ENCODE measurements at regions not wholly inside any gene's neighbourhood (a gene's known extent, or its start where the extent isn't known, plus 50 kb on each side); places are given as distances from the start of the nearest gene placed in this dataset.

GRCh38 chr2:185006481-185006880 is 408.2 kb downstream of the ZNF804A start:
- TF ChIP-seq, protein P1, sequence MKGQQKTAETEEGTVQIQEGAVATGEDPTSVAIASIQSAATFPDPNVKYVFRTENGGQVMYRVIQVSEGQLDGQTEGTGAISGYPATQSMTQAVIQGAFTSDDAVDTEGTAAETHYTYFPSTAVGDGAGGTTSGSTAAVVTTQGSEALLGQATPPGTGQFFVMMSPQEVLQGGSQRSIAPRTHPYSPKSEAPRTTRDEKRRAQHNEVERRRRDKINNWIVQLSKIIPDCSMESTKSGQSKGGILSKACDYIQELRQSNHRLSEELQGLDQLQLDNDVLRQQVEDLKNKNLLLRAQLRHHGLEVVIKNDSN (CRISPR knock-in tag; IDR thresholded peaks at IDR 0.05) = peak; percentile 66; the same call in 1 of the 2 replicates
- no peak for TF ChIP-seq ZNF396 (CRISPR knock-in tag; IDR thresholded peaks at IDR 0.05; ENCODE audit: borderline replicate concordance)
- peak; percentile 91 for TF ChIP-seq TEAD1 (CRISPR knock-in tag; IDR thresholded peaks at IDR 0.05)
- 0 out of 2 replicates have a peak, but pooled peaks have one; percentile 17 for TF ChIP-seq ZBTB21 (CRISPR knock-in tag; IDR thresholded peaks at IDR 0.05; ENCODE audit: borderline replicate concordance)
- TF ChIP-seq FOXK1 (CRISPR knock-in tag; IDR thresholded peaks at IDR 0.05) = peak; percentile 62; the same call in 1 of the 2 replicates
- no peak for TF ChIP-seq TP53 (CRISPR knock-in tag; IDR thresholded peaks at IDR 0.05)
- TF ChIP-seq PRRX2 (CRISPR knock-in tag; IDR thresholded peaks at IDR 0.05) = no peak
- TF ChIP-seq, protein P2, sequence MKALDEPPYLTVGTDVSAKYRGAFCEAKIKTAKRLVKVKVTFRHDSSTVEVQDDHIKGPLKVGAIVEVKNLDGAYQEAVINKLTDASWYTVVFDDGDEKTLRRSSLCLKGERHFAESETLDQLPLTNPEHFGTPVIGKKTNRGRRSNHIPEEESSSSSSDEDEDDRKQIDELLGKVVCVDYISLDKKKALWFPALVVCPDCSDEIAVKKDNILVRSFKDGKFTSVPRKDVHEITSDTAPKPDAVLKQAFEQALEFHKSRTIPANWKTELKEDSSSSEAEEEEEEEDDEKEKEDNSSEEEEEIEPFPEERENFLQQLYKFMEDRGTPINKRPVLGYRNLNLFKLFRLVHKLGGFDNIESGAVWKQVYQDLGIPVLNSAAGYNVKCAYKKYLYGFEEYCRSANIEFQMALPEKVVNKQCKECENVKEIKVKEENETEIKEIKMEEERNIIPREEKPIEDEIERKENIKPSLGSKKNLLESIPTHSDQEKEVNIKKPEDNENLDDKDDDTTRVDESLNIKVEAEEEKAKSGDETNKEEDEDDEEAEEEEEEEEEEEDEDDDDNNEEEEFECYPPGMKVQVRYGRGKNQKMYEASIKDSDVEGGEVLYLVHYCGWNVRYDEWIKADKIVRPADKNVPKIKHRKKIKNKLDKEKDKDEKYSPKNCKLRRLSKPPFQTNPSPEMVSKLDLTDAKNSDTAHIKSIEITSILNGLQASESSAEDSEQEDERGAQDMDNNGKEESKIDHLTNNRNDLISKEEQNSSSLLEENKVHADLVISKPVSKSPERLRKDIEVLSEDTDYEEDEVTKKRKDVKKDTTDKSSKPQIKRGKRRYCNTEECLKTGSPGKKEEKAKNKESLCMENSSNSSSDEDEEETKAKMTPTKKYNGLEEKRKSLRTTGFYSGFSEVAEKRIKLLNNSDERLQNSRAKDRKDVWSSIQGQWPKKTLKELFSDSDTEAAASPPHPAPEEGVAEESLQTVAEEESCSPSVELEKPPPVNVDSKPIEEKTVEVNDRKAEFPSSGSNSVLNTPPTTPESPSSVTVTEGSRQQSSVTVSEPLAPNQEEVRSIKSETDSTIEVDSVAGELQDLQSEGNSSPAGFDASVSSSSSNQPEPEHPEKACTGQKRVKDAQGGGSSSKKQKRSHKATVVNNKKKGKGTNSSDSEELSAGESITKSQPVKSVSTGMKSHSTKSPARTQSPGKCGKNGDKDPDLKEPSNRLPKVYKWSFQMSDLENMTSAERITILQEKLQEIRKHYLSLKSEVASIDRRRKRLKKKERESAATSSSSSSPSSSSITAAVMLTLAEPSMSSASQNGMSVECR (CRISPR knock-in tag; IDR thresholded peaks at IDR 0.05; ENCODE audit: borderline replicate concordance) = no peak
- TF ChIP-seq, protein P3, sequence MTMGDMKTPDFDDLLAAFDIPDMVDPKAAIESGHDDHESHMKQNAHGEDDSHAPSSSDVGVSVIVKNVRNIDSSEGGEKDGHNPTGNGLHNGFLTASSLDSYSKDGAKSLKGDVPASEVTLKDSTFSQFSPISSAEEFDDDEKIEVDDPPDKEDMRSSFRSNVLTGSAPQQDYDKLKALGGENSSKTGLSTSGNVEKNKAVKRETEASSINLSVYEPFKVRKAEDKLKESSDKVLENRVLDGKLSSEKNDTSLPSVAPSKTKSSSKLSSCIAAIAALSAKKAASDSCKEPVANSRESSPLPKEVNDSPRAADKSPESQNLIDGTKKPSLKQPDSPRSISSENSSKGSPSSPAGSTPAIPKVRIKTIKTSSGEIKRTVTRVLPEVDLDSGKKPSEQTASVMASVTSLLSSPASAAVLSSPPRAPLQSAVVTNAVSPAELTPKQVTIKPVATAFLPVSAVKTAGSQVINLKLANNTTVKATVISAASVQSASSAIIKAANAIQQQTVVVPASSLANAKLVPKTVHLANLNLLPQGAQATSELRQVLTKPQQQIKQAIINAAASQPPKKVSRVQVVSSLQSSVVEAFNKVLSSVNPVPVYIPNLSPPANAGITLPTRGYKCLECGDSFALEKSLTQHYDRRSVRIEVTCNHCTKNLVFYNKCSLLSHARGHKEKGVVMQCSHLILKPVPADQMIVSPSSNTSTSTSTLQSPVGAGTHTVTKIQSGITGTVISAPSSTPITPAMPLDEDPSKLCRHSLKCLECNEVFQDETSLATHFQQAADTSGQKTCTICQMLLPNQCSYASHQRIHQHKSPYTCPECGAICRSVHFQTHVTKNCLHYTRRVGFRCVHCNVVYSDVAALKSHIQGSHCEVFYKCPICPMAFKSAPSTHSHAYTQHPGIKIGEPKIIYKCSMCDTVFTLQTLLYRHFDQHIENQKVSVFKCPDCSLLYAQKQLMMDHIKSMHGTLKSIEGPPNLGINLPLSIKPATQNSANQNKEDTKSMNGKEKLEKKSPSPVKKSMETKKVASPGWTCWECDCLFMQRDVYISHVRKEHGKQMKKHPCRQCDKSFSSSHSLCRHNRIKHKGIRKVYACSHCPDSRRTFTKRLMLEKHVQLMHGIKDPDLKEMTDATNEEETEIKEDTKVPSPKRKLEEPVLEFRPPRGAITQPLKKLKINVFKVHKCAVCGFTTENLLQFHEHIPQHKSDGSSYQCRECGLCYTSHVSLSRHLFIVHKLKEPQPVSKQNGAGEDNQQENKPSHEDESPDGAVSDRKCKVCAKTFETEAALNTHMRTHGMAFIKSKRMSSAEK (CRISPR knock-in tag; IDR thresholded peaks at IDR 0.05; ENCODE audit: borderline replicate concordance) = no peak
- TF ChIP-seq ZNF121 (CRISPR knock-in tag; IDR thresholded peaks at IDR 0.05) = no peak
- TF ChIP-seq, protein P4, sequence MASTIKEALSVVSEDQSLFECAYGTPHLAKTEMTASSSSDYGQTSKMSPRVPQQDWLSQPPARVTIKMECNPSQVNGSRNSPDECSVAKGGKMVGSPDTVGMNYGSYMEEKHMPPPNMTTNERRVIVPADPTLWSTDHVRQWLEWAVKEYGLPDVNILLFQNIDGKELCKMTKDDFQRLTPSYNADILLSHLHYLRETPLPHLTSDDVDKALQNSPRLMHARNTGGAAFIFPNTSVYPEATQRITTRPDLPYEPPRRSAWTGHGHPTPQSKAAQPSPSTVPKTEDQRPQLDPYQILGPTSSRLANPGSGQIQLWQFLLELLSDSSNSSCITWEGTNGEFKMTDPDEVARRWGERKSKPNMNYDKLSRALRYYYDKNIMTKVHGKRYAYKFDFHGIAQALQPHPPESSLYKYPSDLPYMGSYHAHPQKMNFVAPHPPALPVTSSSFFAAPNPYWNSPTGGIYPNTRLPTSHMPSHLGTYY (CRISPR knock-in tag; IDR thresholded peaks at IDR 0.05) = no peak
- TF ChIP-seq SOX15 (CRISPR knock-in tag; IDR thresholded peaks at IDR 0.05) = no peak
- 0 out of 2 replicates have a peak, but pooled peaks have one; percentile 45 for TF ChIP-seq ETV6 (CRISPR knock-in tag; IDR thresholded peaks at IDR 0.05)
- no peak for TF ChIP-seq NFYB (CRISPR knock-in tag; conservative IDR thresholded peaks at IDR 0.05; ENCODE audit: low read depth)
- no peak for TF ChIP-seq E2F4 (CRISPR knock-in tag; IDR thresholded peaks at IDR 0.05; ENCODE audit: borderline replicate concordance, low read depth)
- TF ChIP-seq ELF4 (CRISPR knock-in tag; IDR thresholded peaks at IDR 0.05; ENCODE audit: low read depth) = no peak
- no peak for TF ChIP-seq CDX4 (CRISPR knock-in tag; IDR thresholded peaks at IDR 0.05; ENCODE audit: borderline replicate concordance)
- TF ChIP-seq ZNF138 (CRISPR knock-in tag; conservative IDR thresholded peaks at IDR 0.05) = no peak
- peak; percentile 95; the same call in 1 of the 2 replicates for TF ChIP-seq FOXP4 (CRISPR knock-in tag; IDR thresholded peaks at IDR 0.05)
- TF ChIP-seq ZNF219 (CRISPR knock-in tag; IDR thresholded peaks at IDR 0.05; ENCODE audit: borderline replicate concordance) = no peak
- TF ChIP-seq USF2 (CRISPR knock-in tag; IDR thresholded peaks at IDR 0.05) = peak; percentile 71
- ATAC-seq (peak; percentile 89), DNase-seq (ENCODE audit: low spot score) (peak; percentile 47)
- POLR2A ChIA-PET = no interaction called here
- CTCF ChIA-PET = no interaction called here
- H3K4me3 Mint-ChIP-seq = peak overlapping the region; percentile 31
- no peaks in the 10 kb centered on the region for H3K27me3 Mint-ChIP-seq (ENCODE audit: low read depth)
- peaks cover 34% of the 10 kb centered on the region for H3K36me3 Mint-ChIP-seq
- peak overlapping the region; percentile 98 for H3K27ac Mint-ChIP-seq
- peaks cover 38% of the 10 kb centered on the region for H3K9me3 Mint-ChIP-seq
- peaks cover 40% of the 10 kb centered on the region for H3K4me1 Mint-ChIP-seq
